Keratinocyte (primary cell): ENCODE measurements at regions not wholly inside any gene's neighbourhood (a gene's known extent, or its start where the extent isn't known, plus 50 kb on each side); places are given as distances from the start of the nearest gene placed in this dataset.

ENCODE experiments used
- DNase-seq: peaks from one replicate; pipeline ENCODE4 v3.0.0-alpha.2; 2011; ENCODE audit warnings: low read depth, missing footprints, low spot score
- FAIRE-seq: peaks from 2 replicates; lab custom pipeline; 2011; peaks lifted over from hg19 to GRCh38; lab: Jason Lieb, UNC
- H2AFZ ChIP-seq: 2 replicates; pipeline ENCODE4 v1.6.0; 2012; ENCODE audit warnings: low read length, control low read depth, inconsistent platforms; ENCODE audit not compliant: control insufficient read depth
- H3K27ac ChIP-seq: 2 replicates; pipeline ENCODE4 v1.5.1; 2011; ENCODE audit warnings: low read length; ENCODE audit not compliant: control insufficient read depth, insufficient read depth
- H3K27me3 ChIP-seq: 3 replicates; pipeline ENCODE4 v1.6.0; 2011; ENCODE audit warnings: low read length; ENCODE audit not compliant: control insufficient read depth, insufficient read depth; ENCODE audit errors: extremely low read depth
- H3K36me3 ChIP-seq, 2 experiments: 2 replicates in 1 of 2; 3 replicates in 1 of 2; pipeline ENCODE4 v1.5.1; 2011; ENCODE audit warnings: low read length in 2 of 2, mild to moderate bottlenecking in 1 of 2; ENCODE audit not compliant: control insufficient read depth in 2 of 2, insufficient read depth in 2 of 2; ENCODE audit errors: extremely low read depth in 1 of 2
- H3K4me1 ChIP-seq: 3 replicates; pipeline ENCODE4 v1.5.1; 2011; ENCODE audit warnings: low read length; ENCODE audit not compliant: control insufficient read depth, insufficient read depth; ENCODE audit errors: extremely low read depth
- H3K4me2 ChIP-seq: 3 replicates; pipeline ENCODE4 v1.6.0; 2011; ENCODE audit warnings: low read depth, low read length; ENCODE audit not compliant: control insufficient read depth, insufficient read depth; ENCODE audit errors: extremely low read depth
- H3K4me3 ChIP-seq, 3 experiments: fragments of 200-600 bp in 1 of 3; sonication (generic) in 1 of 3; 2 replicates in 2 of 3; 3 replicates in 1 of 3; pipeline ENCODE4 v1.5.1; 2011 to 2016; ENCODE audit warnings: low read length in 3 of 3, mild to moderate bottlenecking in 3 of 3, control low read depth in 2 of 3, inconsistent platforms in 1 of 3, low read depth in 1 of 3, mixed read lengths in 1 of 3, mixed run types in 1 of 3, moderate library complexity in 1 of 3; ENCODE audit not compliant: control insufficient read depth in 2 of 3, insufficient read depth in 2 of 3; ENCODE audit errors: extremely low read depth in 1 of 3
- H3K79me2 ChIP-seq: 2 replicates; pipeline ENCODE4 v1.6.0; 2012; ENCODE audit warnings: low read length; ENCODE audit not compliant: control insufficient read depth, insufficient read depth
- H3K9ac ChIP-seq: 3 replicates; pipeline ENCODE4 v1.6.0; 2011; ENCODE audit warnings: low read length; ENCODE audit not compliant: control insufficient read depth, insufficient read depth; ENCODE audit errors: extremely low read depth
- H3K9me1 ChIP-seq: 3 replicates; pipeline ENCODE4 v1.6.0; 2011; ENCODE audit warnings: low read length; ENCODE audit not compliant: control insufficient read depth, insufficient read depth; ENCODE audit errors: extremely low read depth
- H3K9me3 ChIP-seq: 2 replicates; pipeline ENCODE4 v1.5.1; 2012; ENCODE audit warnings: low read depth, low read length; ENCODE audit not compliant: control insufficient read depth
- H4K20me1 ChIP-seq: 3 replicates; pipeline ENCODE4 v1.6.0; 2011; ENCODE audit warnings: low read length; ENCODE audit not compliant: control insufficient read depth, insufficient read depth; ENCODE audit errors: extremely low read depth
- CTCF ChIP-seq, 3 experiments: IDR thresholded peaks in 1 of 3; conservative IDR thresholded peaks in 1 of 3; optimal IDR thresholded peaks in 1 of 3; 2 replicates in 2 of 3; 3 replicates in 1 of 3; pipeline versions ENCODE3 to v1.5.1; 2011; ENCODE audit warnings: low read length in 3 of 3, mild to moderate bottlenecking in 3 of 3, moderate library complexity in 2 of 3, control low read depth in 1 of 3, inconsistent platforms in 1 of 3; ENCODE audit not compliant: insufficient read depth in 2 of 3; ENCODE audit errors: extremely low read depth in 1 of 3
- EZH2 ChIP-seq: IDR thresholded peaks from one replicate; pipeline ENCODE4 v1.6.1; 2012; ENCODE audit warnings: inconsistent platforms, mild to moderate bottlenecking, low read length, moderate library complexity
- dilution Hi-C: fragments of 300-500 bp; cut with MboI; formaldehyde crosslinking; loops from one replicate; pipeline ENCODE4 v1.7.0; 2020; ENCODE audit warnings: low sequenced_read_pairs; ENCODE audit not compliant: extremely low pct_ligation_motif_present

DNA sequence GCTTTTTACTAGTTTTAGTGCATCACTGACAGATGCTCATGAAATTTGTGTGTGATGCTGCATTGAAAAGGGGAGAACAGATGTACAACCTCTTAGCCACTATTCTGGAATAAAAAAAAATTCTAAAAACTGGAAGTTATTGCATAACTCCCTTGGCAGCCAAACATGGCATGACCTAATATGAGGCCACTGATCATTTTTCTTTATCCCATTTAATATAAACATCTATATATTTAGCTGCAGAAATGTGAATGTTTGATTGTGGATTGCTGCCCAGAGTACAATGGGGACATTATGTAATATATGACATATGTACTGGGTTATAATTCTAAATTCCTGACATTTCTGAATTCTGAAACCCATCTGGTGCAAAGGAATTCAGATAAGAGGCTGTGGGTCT is 86.5 kb downstream of the CDCA7 start:
- no peaks in the 10 kb centered on the region for H3K79me2 ChIP-seq
- no peaks in the 10 kb centered on the region for H4K20me1 ChIP-seq
- no peaks in the 10 kb centered on the region for H3K9me3 ChIP-seq
- DNase-seq (no peak), FAIRE-seq (no peak)
- no peak for TF ChIP-seq EZH2
- TF ChIP-seq CTCF (optimal IDR thresholded peaks at IDR 0.05 in 1 of 3, IDR thresholded peaks at IDR 0.05 in 1 of 3, conservative IDR thresholded peaks at IDR 0.05 in 1 of 3; ENCODE audit: extremely low read depth in 1 of 3, insufficient read depth in 2 of 3, low read length in 3 of 3): no peak
- H3K27me3 ChIP-seq: peaks cover 13% of the 10 kb centered on the region
- no peaks in the 10 kb centered on the region for H3K9me1 ChIP-seq
- H3K36me3 ChIP-seq: no peaks in the 10 kb centered on the region
- dilution Hi-C loops: no loop called here
- H3K27ac ChIP-seq: no peak overlapping the region
- no peak overlapping the region for H3K4me3 ChIP-seq
- H3K4me2 ChIP-seq: no peak overlapping the region
- H3K9ac ChIP-seq: no peak overlapping the region
- no peak overlapping the region for H2AFZ ChIP-seq
- H3K4me1 ChIP-seq: no peaks in the 10 kb centered on the region

DNA sequence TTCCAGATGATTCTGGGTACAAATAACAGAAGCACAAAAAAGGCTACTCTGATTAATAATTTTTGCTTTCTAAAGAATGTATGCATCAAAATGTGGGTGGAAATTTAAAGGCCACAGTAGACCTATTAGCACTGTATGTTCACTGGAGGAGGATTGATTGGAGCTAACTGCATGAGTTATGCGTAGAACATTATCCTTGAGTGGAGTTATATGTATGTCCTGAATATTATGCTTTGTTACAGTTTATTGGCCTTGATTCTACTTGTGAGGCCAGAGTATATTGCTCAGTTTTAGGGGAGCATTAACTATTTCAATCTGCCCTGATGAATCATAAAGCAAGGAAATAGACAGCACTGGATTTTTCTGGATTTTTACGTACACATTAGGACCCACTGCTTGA is 87.9 kb downstream of the CDCA7 start:
- DNase-seq: no peak
- Histone ChIP-seq H3K4me1 (no peaks in the 10 kb centered on the region), H3K4me3 (no peak overlapping the region), H3K9ac (no peak overlapping the region), H4K20me1 (no peaks in the 10 kb centered on the region), H3K27me3 (peaks cover 13% of the 10 kb centered on the region), H3K9me3 (no peaks in the 10 kb centered on the region), H3K4me2 (no peak overlapping the region), H2AFZ (no peak overlapping the region), H3K36me3 (no peaks in the 10 kb centered on the region), H3K9me1 (no peaks in the 10 kb centered on the region), H3K27ac (no peak overlapping the region), H3K79me2 (no peaks in the 10 kb centered on the region)
- TF ChIP-seq EZH2: no peak
- no peak for TF ChIP-seq CTCF (optimal IDR thresholded peaks at IDR 0.05 in 1 of 3, IDR thresholded peaks at IDR 0.05 in 1 of 3, conservative IDR thresholded peaks at IDR 0.05 in 1 of 3; ENCODE audit: extremely low read depth in 1 of 3, insufficient read depth in 2 of 3, low read length in 3 of 3)
- no peak for FAIRE-seq
- dilution Hi-C loops: no loop called here
